NT2/D1 (cell line): ENCODE measurements at regions not wholly inside any gene's neighbourhood (a gene's known extent, or its start where the extent isn't known, plus 50 kb on each side); places are given as distances from the start of the nearest gene placed in this dataset.

ENCODE experiments used
- YY1 ChIP-seq: IDR thresholded peaks from 2 replicates; pipeline ENCODE4 v1.6.1; 2011; ENCODE audit not compliant: insufficient read length, insufficient read depth
- ZNF274 ChIP-seq: IDR thresholded peaks from 2 replicates; pipeline ENCODE4 v1.6.1; 2011; ENCODE audit warnings: mild to moderate bottlenecking, low read depth, low read length

DNA sequence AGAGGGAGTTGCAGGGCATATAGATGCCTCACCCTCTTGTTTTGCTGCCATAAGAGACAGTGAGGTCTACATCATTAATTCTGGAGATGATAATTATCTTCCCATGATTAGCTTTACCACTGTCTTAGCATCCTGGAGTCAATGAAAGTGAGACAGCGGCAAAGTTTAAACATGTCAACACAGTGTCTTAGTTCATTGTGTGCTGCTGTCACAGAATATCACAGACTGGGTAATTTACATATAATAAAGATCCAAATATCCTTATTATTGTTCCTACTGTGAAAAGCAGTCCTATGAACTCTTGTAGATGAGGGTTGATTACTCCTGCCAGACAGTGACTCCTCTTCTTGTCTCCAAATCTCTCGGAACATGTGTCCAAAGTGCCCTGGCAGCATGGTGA, 658.6 kb upstream of the ADGRB3 start:
- TF ChIP-seq ZNF274 (no peak), YY1 (no peak)
